ENCODE measurements at regions not wholly inside any gene's neighbourhood (a gene's known extent, or its start where the extent isn't known, plus 50 kb on each side); places are given as distances from the start of the nearest gene placed in this dataset.

GRCh38 chr10:131561897-131562296 lies 250.4 kb upstream of the TCERG1L start:
- no peaks in the 10 kb centered on the region for H3K36me3 ChIP-seq (replicated peaks in 1 of 2; ENCODE audit: insufficient read depth in 1 of 2, low read depth in 2 of 2)
- 14 to 28% methylated on average over 5 of the region's 5 CpGs for WGBS, 2 donors
- H3K4me3 ChIP-seq, result no peak overlapping the region
- intact Hi-C loops (cut with DNase I), result no loop called here
- no peaks in the 10 kb centered on the region for H3K27me3 ChIP-seq
- no peak for TF ChIP-seq CTCF (IDR thresholded peaks at IDR 0.05)
- no peak for TF ChIP-seq POLR2A (IDR thresholded peaks at IDR 0.05)
- no peaks in the 10 kb centered on the region for H3K4me1 ChIP-seq
- ATAC-seq (no peak), DNase-seq (no peak)
- H3K27ac ChIP-seq, result no peak overlapping the region
- H3K9me3 ChIP-seq, result no peaks in the 10 kb centered on the region

- no peak for DNase-seq
- Histone ChIP-seq H3K27me3 (no peaks in the 10 kb centered on the region), H3K27ac (no peak overlapping the region), H3K9me3 (no peaks in the 10 kb centered on the region), H3K4me3 (no peak overlapping the region), H3K36me3 (replicated peaks in 1 of 2; ENCODE audit: insufficient read depth in 1 of 2, low read depth in 2 of 2) (no peaks in the 10 kb centered on the region), H3K4me1 (no peaks in the 10 kb centered on the region)
- ATAC-seq, result no peak
- TF ChIP-seq POLR2A (IDR thresholded peaks at IDR 0.05) (no peak), CTCF (IDR thresholded peaks at IDR 0.05) (no peak)
- intact Hi-C loops (cut with DNase I), result no loop called here
- 68 to 75% methylated on average over 2 of the region's 2 CpGs for WGBS, 2 donors
These were observed 251.9 kb upstream of the TCERG1L start for GRCh38 chr10:131563411-131563810.

DNA sequence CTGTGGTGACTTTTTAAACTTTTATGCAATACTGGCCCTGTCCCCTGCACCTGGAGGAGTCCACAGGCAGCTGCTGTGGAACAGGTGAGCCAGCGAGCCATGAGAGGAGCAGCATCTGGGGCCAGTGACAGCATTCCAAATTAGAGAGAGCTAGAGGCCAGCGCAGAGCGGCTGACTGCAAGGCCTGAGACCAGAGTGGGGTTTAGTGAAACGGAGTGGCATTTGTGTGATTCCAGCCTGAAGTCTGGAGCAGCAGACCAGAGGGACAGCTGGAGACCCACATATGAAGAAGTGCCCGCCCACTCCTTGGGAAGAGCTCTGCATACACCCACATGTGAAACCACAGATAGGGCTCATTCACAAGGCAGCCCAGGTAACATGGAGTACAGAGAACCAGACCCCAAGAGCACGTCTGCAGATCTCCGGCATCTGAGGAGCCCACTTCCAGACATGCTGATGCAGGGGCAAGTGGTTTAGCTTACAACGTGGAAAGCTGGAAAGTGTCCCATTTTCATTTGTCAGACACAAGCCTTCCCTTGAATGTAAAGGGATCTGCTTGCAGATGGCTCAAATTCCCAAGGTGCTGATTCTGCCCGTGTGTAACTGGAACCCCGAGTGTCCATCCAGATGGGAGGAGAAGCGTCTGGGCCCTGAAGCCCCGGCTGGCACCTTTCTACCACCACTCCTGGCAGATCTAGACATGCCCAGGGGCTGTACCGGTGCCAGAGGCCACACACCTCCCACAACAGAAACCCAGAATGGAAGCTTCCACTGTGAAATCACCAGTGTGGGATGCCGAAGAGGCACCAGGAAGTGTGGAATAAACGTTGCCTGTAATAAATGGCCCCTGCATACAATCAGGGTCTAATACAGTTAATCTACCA lies 256.0 kb upstream of the TCERG1L start:
- Histone ChIP-seq H3K4me1 (no peaks in the 10 kb centered on the region), H3K27me3 (no peaks in the 10 kb centered on the region), H3K9me3 (no peaks in the 10 kb centered on the region), H3K27ac (no peak overlapping the region), H3K36me3 (replicated peaks in 1 of 2; ENCODE audit: insufficient read depth in 1 of 2, low read depth in 2 of 2) (no peaks in the 10 kb centered on the region), H3K4me3 (no peak overlapping the region)
- ATAC-seq (no peak), DNase-seq (no peak)
- intact Hi-C loops (cut with DNase I), result no loop called here
- TF ChIP-seq CTCF (IDR thresholded peaks at IDR 0.05) (no peak), POLR2A (IDR thresholded peaks at IDR 0.05) (no peak)
- WGBS, 2 donors, result 60 to 66% methylated on average over 9 to 15 of the region's 15 CpGs

DNA sequence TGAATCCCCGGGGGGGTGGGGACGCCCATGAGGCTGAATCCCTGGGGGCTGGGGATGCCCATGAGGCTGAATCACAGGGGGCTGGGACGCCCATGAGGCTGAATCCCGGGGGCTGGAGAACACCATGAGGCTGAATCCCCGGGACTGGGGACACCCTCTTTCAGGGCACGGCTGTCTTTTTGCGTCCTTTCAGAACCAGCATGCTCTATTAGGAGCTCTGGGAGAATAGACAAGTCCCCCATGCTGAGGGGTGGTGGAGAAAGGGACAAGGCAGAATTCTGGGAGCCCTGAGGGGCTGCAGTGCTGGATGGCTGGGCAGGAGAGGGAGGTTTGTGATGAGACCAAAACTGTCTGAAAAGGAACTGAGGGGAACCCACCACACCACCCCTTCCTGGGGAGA lies 257.3 kb upstream of the TCERG1L start:
- Histone ChIP-seq H3K4me1 (no peaks in the 10 kb centered on the region), H3K27me3 (no peaks in the 10 kb centered on the region), H3K36me3 (replicated peaks in 1 of 2; ENCODE audit: insufficient read depth in 1 of 2, low read depth in 2 of 2) (no peaks in the 10 kb centered on the region), H3K4me3 (no peak overlapping the region), H3K9me3 (no peaks in the 10 kb centered on the region), H3K27ac (no peak overlapping the region)
- ATAC-seq, result no peak
- DNase-seq, result no peak
- TF ChIP-seq CTCF (IDR thresholded peaks at IDR 0.05) (no peak), POLR2A (IDR thresholded peaks at IDR 0.05) (no peak)
- WGBS, 2 donors, result 52 to 62% methylated on average over 6 to 7 of the region's 7 CpGs
- intact Hi-C loops (cut with DNase I), result no loop called here

Measured in body of pancreas (tissue), 4 donors.